PC-3 (cell line): ENCODE measurements at regions not wholly inside any gene's neighbourhood (a gene's known extent, or its start where the extent isn't known, plus 50 kb on each side); places are given as distances from the start of the nearest gene placed in this dataset.

Experiments used
- ATAC-seq: fragments of 200-7000 bp; cut with Tn5 transposase; 2 replicates; pipeline ENCODE4 v1.9.1; 2020; ENCODE audit warnings: mild to moderate bottlenecking, moderate library complexity
- BruUV-seq: library from RNA; stranded (reverse); fragments of 400-500 nt; replicated peaks from 2 replicates; lab custom pipeline; 2021; lab: Mats Ljungman, UMichigan
- CTCF ChIA-PET: fragments of 300-600 bp; sonication (Branson Sonifier 250); formaldehyde crosslinking; loops from one replicate; lab custom pipeline; 2022; ENCODE audit warnings: antibody characterized with exemption; lab: Charles Lee
- POLR2A ChIA-PET: fragments of 300-600 bp; sonication (Branson Sonifier 250); formaldehyde crosslinking; loops from one replicate; lab custom pipeline; 2022; ENCODE audit warnings: antibody characterized with exemption; ENCODE audit not compliant: unreplicated experiment; lab: Charles Lee
- DNase-seq: peaks from one replicate; pipeline ENCODE4 v3.0.0-alpha.2; 2015
- H2AFZ ChIP-seq: fragments of 300-600 bp; sonication (generic); 2 replicates; pipeline ENCODE4 v1.6.0; 2016; ENCODE audit warnings: antibody characterized with exemption, low read length
- H3F3A ChIP-seq: fragments of 300-600 bp; sonication (generic); one replicate; pipeline ENCODE4 v1.6.0; 2017; ENCODE audit warnings: antibody characterized with exemption, low read length, control low read depth, mild to moderate bottlenecking; ENCODE audit not compliant: unreplicated experiment
- H3K27ac ChIP-seq: fragments of 300-600 bp; sonication (generic); 2 replicates; pipeline ENCODE4 v1.5.1; 2016; ENCODE audit warnings: mild to moderate bottlenecking, low read length
- H3K27me3 ChIP-seq: fragments of 300-600 bp; sonication (generic); 2 replicates; pipeline ENCODE4 v1.6.1; 2016; ENCODE audit warnings: low read length, mixed read lengths
- H3K36me3 ChIP-seq: fragments of 300-600 bp; sonication (generic); 2 replicates; pipeline ENCODE4 v1.6.1; 2016; ENCODE audit warnings: low read depth, mixed run types, low read length, mixed read lengths
- H3K4me1 ChIP-seq: fragments of 300-600 bp; sonication (generic); 2 replicates; pipeline ENCODE4 v1.5.1; 2016; ENCODE audit warnings: low read length; ENCODE audit not compliant: insufficient read depth
- H3K4me2 ChIP-seq: fragments of 300-600 bp; sonication (generic); 2 replicates; pipeline ENCODE4 v1.6.0; 2016; ENCODE audit warnings: low read length
- H3K4me3 ChIP-seq: fragments of 300-600 bp; sonication (generic); 2 replicates; pipeline ENCODE4 v1.5.1; 2016; ENCODE audit warnings: mild to moderate bottlenecking, low read length, mixed read lengths
- H3K79me2 ChIP-seq: fragments of 300-600 bp; sonication (generic); 2 replicates; pipeline ENCODE4 v1.6.1; 2017; ENCODE audit warnings: low read length, mixed read lengths
- H3K9ac ChIP-seq: fragments of 300-600 bp; sonication (generic); 2 replicates; pipeline ENCODE4 v1.6.0; 2016; ENCODE audit warnings: mild to moderate bottlenecking, low read length
- H3K9me2 ChIP-seq: fragments of 300-600 bp; sonication (generic); replicated peaks from 2 replicates; pipeline ENCODE4 v1.6.1; 2016; ENCODE audit warnings: mixed run types, low read length, mixed read lengths
- H3K9me3 ChIP-seq: fragments of 300-600 bp; sonication (generic); 2 replicates; pipeline ENCODE4 v1.6.1; 2016; ENCODE audit warnings: low read length, mixed read lengths
- H4K20me1 ChIP-seq: fragments of 300-600 bp; sonication (generic); 2 replicates; pipeline ENCODE4 v1.6.1; 2016; ENCODE audit warnings: low read length, mixed read lengths
- CTCF ChIP-seq: fragments of 300-600 bp; sonication (generic); conservative IDR thresholded peaks from 2 replicates; pipeline ENCODE4 v1.5.1; 2017; ENCODE audit warnings: antibody characterized with exemption, low read depth, mild to moderate bottlenecking, low read length
- EZH2 ChIP-seq: fragments of 300-600 bp; sonication (generic); IDR thresholded peaks from one replicate; pipeline ENCODE4 v1.6.1; 2017; ENCODE audit warnings: antibody characterized with exemption, mild to moderate bottlenecking, low read length; ENCODE audit not compliant: unreplicated experiment
- EZH2phosphoT487 ChIP-seq: fragments of 300-600 bp; sonication (generic); IDR thresholded peaks from 2 replicates; pipeline ENCODE4 v1.6.1; 2018; ENCODE audit warnings: mild to moderate bottlenecking, antibody characterized with exemption, low read length, borderline replicate concordance
- intact Hi-C: fragments of 100-400 bp; cut with micrococcal nuclease; formaldehyde crosslinking; loops from 2 replicates; pipeline ENCODE4 v1.9.0; 2023

- Histone ChIP-seq H3K27ac (no peak overlapping the region), H3K9me3 (no peaks in the 10 kb centered on the region), H3K79me2 (no peaks in the 10 kb centered on the region), H3K9me2 (no peaks in the 10 kb centered on the region), H3F3A (no peaks in the 10 kb centered on the region), H4K20me1 (no peaks in the 10 kb centered on the region), H3K4me1 (peaks cover 13% of the 10 kb centered on the region), H3K27me3 (no peaks in the 10 kb centered on the region), H3K36me3 (no peaks in the 10 kb centered on the region), H2AFZ (no peak overlapping the region), H3K4me2 (no peak overlapping the region), H3K9ac (no peak overlapping the region), H3K4me3 (no peak overlapping the region)
- intact Hi-C loops = no loop called here
- no TSS peak for BruUV-seq
- no peak for TF ChIP-seq EZH2phosphoT487
- POLR2A ChIA-PET = no interaction called here
- CTCF ChIA-PET = no interaction called here
- DNase-seq (no peak), ATAC-seq (no peak)
These were observed 60.0 kb upstream of the KLF7 start for GRCh38 chr2:207225773-207226172.

GRCh38 chr2:207226243-207226642 is 60.5 kb upstream of the KLF7 start:
- peak; percentile 24; the same call in 1 of the 2 replicates for ATAC-seq
- no peaks in the 10 kb centered on the region for H3K79me2 ChIP-seq
- no peaks in the 10 kb centered on the region for H3F3A ChIP-seq
- no peak overlapping the region for H2AFZ ChIP-seq
- DNase-seq = peak; percentile 29
- no peak for TF ChIP-seq EZH2phosphoT487
- no peak for TF ChIP-seq EZH2
- TF ChIP-seq CTCF = no peak
- H3K9me2 ChIP-seq = no peaks in the 10 kb centered on the region
- H3K4me1 ChIP-seq = peaks cover 13% of the 10 kb centered on the region
- ChIA-PET POLR2A (no interaction called here), CTCF (no interaction called here)
- H3K27ac ChIP-seq = no peak overlapping the region
- H3K9me3 ChIP-seq = no peaks in the 10 kb centered on the region
- intact Hi-C loops = no loop called here
- no peaks in the 10 kb centered on the region for H3K27me3 ChIP-seq
- no peaks in the 10 kb centered on the region for H4K20me1 ChIP-seq
- no peak overlapping the region for H3K4me3 ChIP-seq
- no peak overlapping the region for H3K9ac ChIP-seq
- H3K36me3 ChIP-seq = no peaks in the 10 kb centered on the region
- no peak overlapping the region for H3K4me2 ChIP-seq
- BruUV-seq = no TSS peak

- Histone ChIP-seq H3F3A (no peaks in the 10 kb centered on the region), H4K20me1 (no peaks in the 10 kb centered on the region), H3K79me2 (no peaks in the 10 kb centered on the region), H3K9ac (no peak overlapping the region), H3K36me3 (no peaks in the 10 kb centered on the region), H3K4me2 (no peak overlapping the region), H3K27me3 (no peaks in the 10 kb centered on the region), H2AFZ (no peak overlapping the region), H3K4me1 (peaks cover 13% of the 10 kb centered on the region), H3K9me3 (no peaks in the 10 kb centered on the region), H3K9me2 (no peaks in the 10 kb centered on the region), H3K27ac (no peak overlapping the region), H3K4me3 (no peak overlapping the region)
- POLR2A ChIA-PET = no interaction called here
- DNase-seq (no peak), ATAC-seq (no peak)
- no TSS peak for BruUV-seq
- intact Hi-C loops = no loop called here
- TF ChIP-seq EZH2phosphoT487 = no peak
- no peak for TF ChIP-seq CTCF
- no peak for TF ChIP-seq EZH2
- CTCF ChIA-PET = no interaction called here
These were observed 60.9 kb upstream of the KLF7 start for GRCh38 chr2:207226671-207227061.
